CMK (cell line): ENCODE measurements at regions not wholly inside any gene's neighbourhood (a gene's known extent, or its start where the extent isn't known, plus 50 kb on each side); places are given as distances from the start of the nearest gene placed in this dataset.

Source experiments
- DNase-seq: peaks from one replicate; pipeline ENCODE4 v3.0.0-alpha.2; 2010; ENCODE audit warnings: low read depth

DNA sequence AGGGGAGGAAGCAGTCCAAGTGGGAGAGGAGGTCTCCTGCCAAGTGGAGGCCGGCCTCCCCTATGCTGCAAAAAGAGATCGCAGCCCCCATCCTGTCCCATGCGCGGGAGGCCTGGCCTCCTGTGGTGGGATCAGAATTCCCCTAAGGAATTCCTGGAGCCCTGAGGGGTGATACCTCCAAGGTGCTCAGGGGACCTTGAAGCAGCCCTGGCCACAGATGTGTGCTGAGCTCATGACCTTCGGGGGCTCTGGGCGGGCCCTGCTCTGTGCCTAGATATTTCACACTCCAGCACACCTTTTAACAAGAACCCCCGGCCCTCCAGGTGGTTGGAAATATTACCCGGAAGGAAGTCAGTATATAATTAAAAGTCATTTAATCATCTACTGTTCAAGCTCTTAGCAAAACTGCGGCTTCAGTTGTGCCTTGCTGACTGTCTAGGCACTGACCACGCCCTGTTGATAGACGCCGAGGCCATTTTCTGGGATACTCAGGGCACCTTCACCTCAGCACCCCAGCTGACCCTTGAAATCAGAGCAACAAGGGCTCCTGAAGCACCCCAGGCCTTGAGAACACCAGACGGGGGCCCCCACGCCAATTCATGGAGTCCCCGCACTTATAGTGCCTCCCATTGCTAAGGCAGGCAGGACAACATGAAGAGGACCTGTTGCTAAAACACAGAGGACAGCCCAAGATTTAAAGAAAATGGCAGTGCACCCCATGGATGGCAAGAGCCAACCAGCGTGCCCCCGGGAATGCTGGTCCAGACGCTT, 119.1 kb downstream of the NDUFA10 start:
- DNase-seq = no peak

DNA sequence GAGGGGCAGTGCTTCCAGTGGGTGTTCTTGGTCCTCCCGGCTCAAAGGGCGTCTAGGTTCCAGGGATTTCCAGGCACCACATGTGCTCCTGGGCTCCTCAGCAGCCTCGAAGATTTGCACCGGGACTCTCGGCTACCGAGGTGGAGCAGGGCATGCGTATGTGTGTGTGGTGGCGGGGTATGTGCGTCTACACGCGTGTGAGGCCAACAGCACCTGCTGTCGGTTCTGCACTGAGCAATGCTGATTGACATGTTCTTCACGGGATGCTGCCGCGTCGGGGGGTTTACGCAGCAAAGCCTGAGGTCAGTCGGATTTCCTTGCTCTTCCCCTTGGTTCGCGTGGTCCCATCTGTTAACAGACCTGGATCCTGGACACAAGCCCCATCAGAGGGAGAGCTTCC, 119.8 kb downstream of the NDUFA10 start:
- DNase-seq = no peak

DNA sequence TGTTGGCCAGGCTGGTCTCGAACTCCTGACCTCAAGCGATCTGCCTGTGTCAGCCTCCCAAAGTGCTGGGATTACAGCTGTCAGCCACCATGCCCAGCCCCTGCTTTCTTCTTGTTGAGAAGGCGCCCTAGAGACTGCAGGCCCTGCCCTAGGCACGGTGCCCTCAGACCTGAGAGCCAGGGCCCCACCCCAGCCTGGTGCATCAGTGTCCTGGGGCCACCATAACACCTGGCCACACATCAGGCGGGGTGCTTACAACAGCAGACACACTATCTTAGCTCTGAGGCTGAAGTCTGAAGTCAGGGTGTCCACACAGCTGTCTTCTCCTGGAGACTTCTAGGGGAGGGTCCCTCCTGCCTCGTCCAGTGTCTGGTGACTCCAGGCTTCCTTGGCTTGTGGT, 120.6 kb downstream of the NDUFA10 start:
- DNase-seq = no peak

DNA sequence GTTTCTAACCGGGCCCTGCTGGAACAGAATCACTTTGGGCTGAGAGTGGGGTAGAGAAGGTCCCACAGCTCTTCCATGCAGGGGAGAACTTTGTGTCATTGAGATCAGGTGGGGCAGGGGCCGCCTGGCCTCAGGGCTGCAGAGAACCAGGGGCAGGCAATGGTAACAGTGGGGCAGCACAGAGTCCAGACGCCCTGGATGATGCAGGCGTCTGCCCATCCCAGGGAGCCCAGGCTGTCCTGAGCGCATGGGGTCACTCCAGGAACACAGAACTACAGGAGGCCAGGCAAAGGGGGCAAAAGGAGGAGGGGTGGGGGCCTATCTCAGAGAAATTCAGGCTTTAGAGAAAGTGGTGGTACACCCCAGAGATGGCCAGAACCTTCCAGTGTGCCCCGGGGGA, 121.3 kb downstream of the NDUFA10 start:
- no peak for DNase-seq

DNA sequence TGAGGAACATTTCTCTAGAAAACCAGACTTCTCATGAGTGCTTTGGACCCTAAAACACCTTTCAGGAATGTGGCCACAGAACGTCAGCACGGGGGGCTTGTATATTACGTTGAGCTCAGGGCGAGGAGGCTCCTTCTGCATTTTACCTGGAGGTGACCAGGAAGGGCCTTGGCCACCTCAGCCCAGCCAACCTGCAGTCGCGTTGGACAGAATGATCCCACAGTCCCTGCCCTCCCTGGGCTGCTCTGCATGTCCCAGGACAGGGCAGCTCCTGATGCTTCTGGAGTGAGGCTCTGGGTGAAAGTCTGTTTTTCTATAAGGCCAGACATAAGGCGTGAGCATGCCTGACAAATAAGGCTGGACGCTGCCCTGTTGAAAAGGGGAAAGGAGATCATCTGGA, 121.9 kb downstream of the NDUFA10 start:
- DNase-seq = no peak

DNA sequence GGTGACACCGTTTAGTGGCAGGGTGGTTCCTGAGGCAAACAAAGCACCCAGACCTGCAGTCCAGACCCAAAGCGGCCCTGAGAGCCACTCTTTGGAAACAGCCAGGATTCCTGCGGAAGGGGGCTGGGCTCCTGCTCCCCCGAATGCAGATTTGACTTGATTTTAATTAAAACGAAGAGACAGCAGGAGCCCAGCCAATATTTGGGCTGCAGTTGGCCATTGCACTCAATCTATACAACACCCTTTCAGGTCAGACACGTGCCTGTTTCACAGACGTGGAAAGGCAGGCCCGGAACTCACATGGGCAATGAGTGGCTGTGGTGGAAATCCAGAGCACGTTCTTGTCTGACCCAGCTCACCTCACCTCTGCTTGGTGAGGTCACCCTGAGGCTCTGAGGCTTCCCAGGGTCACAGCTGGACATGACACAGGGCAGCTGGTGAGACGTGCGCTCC, 122.4 kb downstream of the NDUFA10 start:
- DNase-seq = no peak

DNA sequence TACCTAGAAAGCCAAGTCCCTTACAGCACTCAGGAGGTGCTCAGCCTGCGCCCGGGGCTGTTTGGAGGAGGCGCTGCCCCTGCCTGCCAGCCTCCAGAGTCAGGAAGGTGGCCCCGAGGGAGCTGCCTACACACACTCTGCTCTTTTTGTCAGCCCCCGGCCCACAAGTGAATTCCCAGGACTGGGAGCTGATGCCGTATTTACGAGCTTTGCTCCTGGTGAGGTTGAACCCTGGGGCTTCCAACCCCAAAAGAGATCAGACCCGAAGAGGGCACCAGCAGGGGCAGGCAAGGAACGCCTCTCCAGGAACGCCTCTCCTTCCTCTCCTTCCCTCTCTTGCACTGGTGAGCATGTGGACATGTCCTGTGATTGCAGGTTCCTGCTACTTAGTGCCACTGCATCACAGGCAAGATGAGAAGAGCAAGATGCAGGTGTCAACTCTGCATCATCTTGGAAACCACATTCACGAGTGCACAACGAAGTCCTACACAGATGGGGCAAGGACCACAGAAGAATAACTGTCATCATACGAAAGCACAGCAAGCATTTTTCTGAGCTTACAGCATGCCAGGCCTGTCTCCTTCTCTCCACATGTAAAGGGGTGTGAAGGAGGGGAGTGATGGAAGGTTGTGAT, 126.7 kb downstream of the NDUFA10 start:
- no peak for DNase-seq

DNA sequence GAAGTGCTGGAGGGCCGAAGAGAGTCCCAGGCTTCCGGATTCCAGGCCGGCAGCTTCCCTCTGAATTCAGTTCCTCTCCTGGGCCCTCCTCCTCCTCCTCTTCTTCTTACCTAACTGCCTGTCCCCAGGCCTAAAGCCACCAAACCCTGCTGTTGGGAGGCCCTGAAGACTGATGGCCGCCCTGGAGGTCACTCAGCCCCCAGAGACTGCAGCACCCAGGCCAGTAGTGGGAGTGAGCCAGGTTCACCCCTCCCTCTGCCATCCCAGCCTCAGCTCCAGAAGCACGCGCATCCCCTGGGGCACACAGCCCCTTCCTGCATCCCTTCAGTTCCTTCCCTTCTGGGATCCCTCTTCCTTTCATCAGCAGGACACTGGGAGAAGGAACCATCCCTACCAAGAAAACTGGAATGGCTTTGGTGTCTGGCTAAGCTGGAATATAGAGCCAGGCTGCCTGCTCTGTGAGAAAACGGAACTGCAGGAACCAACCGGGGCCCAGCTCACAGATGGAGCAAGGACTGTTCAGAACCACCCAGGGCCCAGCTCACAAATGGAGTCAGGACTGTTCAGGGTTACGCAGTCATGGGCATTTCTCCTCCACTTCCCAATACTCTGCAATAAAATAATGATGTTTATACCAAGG, 127.4 kb downstream of the NDUFA10 start:
- no peak for DNase-seq

DNA sequence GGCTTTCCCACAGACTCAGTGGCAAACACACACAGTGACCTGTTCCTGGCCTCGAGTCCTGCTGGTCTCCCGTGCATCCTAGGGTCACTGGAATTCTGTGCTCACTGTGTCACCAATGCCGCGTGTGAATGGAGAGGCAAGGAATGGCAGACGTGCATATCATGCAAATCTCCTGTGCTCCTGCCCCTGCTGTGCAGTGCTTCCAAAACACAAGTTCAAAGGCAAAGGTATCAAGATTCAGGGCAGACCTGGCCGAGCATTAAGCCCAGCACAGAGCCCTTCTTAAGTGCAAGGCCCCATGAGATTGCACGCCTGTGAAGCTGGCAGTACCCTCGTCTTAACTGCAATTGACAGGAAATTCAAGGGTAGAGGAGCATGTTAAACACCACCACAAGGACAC, 129.1 kb downstream of the NDUFA10 start:
- DNase-seq = no peak

DNA sequence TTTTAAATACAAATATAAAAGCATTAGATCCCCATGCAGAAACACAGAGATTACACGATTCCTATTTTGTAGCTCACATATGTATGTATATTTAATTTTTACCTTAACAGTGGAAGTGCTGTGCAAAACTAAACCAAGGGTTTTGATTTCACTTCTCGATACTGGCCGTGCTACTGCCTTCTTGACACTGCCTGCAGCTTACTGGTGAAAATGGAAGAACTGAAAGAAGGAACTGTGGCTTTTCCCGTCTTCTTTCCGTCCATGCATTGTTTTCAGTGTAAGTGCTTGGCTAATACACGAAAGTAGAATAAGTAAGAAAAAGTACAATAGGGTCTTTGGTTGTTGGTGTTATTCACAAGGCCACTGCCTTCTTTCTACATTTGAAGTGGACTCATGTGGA, 129.5 kb downstream of the NDUFA10 start:
- DNase-seq = no peak

DNA sequence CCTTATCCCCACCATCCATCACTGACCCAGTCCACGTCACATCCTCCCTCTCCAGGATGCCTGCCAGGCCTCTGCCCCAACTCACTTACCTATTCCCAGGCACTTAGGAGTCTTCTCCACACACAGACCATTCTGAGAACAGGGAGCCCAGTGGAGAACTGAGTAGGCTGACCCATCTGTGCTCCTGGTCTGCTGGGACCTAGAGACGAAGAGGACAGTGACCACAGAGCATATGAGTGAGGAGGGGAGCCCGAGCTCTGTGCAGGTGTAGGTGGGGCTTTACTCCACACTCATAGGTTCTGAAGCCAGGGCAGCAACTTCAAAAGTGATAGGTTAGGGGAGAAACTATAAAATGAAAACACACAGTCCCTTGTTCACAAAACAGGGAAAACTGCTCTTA, 130.0 kb downstream of the NDUFA10 start:
- DNase-seq = no peak

DNA sequence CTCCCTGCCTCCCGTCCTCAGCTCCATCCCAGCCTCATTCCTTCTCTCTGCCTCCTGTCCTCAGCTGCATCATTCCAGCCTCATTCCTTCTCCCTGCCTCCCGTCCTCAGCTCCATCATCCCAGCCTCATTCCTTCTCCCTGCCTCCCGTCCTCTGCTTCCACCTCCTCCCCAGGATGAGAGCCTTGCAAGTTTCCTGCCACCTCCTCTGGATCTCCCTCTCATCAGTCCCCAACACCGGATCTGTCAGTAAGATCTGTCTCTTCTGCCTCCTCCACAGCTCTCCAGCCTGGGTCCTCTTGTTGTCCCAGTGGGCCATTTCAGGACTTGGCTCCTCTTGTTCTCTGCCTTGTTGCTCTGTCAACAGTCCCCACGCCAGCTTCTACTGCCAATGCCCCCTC, 130.9 kb downstream of the NDUFA10 start:
- DNase-seq = no peak

DNA sequence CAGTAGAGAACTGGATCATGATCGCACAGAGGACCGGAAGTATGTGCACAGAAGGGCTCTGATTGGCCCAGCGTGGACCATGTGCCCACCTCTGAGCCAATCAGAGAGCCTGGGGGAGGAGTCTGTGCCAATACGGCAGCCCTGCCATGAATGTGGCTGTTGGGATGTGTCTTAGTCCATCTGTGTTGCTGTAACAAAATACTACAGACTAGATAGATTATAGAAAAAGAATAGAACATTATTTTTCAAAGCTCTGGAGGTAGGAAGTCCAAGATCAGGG, 132.0 kb downstream of the NDUFA10 start:
- DNase-seq = no peak

DNA sequence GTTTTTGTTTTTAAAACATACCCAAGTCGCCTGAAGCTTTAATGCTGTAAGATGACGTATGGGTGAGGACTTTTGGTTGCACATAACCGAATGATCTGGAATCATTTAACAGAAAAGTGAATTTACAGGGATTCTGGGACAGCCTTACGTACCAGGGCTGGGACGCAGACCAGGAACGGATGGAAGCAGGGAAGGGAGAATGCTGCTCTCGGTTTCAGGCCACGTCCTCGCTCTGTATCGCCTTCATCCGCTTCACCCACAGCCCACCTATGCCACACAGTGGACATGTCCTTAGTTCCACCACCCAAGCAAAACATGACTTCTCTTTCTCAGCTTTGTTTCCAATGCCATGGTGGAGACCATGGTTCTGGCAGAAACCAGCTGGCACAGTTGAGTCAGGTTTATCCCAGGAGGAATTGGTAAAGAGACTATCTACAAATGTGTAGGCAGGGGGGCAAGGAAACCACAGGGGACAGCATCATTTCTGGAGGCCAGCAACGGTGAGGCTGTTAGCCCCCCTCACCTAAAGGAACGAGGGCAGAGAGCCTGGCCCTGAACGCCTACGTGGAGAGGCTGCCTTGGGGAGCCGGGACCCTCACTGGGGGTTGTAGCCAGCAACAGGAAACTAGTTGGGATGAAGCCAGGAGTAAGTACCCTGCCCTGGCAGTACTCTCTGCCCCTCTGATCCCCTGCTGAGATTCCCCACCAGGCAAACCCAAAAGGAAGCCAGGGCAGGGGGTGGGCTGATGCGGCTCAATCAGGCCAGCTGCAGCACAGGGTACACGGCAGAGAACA, 132.5 kb downstream of the NDUFA10 start:
- no peak for DNase-seq

DNA sequence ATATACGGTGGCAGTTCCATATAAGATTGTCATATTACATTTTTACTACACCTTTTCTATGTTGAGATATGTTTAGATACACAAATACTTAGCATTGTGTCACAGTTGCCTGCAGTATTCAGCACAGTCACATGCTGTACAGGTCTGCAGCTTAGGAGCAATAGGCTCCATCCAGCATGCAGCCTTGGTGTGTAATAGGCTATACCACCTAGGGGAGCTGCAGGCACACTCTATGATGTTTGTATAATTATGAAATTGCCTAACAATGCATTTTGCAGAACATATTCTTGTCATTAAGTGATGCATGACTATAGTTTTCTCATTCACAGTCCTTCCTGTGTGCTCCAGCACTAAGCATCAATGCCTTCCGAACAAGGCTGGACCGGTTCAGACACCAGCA, 133.4 kb downstream of the NDUFA10 start:
- DNase-seq = no peak

DNA sequence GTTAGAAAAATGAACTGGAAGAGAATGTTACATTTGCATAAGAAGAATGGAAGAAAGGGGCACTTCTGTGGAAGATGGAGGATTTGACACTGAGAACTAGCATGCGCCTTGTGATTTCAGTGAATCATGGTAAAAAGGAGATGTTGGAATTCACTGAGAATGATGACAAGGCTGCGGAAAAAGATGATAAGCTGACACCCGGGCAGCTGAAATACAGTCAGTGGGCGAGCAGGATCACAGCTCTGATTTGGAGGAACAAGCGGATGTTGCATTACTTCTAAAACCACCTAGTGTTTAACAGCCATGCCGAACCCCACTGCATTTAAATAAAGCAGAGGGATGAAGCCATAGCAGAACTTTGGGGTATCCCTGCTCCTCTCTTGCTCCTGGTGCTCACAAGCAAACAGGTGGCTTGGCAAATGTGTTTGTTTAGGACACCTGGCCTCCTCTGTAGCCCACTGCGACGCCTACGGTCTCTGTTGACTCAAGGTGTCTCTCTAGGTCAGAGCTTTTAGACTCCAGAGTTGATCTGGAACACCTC, 134.9 kb downstream of the NDUFA10 start:
- DNase-seq = no peak

DNA sequence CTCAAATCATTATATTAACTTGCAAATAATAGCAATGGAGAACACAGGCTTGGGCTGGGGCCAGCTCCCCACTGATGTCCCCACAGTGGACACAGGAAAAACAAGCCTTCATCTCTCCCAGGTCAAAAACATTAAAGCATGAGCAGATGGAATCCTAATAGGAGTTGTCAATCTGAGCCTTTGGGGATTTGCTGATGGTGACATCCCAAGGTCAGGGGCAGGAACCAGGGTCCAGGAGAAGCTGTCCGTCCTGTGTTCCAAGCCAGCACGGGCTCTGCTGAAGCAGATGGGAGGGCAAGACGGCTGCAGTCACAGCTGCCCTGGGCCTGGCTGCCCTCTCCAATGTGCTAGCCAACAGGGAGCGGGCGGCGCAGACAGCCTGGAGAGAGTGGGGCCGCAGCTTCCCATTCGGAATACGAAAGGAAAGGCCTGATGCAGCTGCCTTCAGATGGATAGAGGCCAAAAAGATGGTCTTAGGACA, 135.5 kb downstream of the NDUFA10 start:
- no peak for DNase-seq

DNA sequence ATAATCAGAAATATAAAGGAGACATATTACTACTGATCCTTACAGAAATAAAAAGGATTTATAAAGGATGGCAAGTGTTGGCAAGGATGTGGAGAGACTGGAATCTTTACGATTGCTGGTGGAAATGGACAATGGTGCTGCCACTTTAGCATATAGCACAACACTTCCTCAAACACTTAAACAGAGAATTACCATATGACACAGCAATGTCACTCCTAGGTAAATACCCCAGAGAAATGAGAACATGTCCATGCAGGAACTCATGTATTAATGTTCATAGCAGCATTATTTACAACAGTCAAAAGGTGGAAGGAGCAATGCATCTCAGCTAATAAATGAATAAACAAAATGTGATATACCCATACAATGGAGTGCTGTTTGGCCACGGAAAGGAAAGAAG, 137.5 kb downstream of the NDUFA10 start:
- DNase-seq = no peak

DNA sequence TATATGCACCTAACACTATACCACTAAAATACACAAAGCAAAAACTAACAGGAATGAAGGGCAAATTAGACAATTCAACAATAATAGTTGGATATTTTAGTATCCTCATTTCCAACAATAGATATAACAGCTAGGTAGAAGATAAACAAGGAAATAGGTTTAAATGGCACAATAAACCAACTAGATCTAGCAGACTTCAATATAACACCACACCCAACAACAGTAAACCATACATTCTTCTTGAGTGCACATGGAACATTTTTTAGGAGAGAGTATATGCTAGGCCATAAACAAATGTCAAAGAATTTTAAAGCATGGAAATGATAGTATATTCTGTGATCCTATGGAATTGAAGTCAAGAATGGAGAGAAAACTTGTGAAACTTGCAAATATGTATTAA, 138.4 kb downstream of the NDUFA10 start:
- no peak for DNase-seq

DNA sequence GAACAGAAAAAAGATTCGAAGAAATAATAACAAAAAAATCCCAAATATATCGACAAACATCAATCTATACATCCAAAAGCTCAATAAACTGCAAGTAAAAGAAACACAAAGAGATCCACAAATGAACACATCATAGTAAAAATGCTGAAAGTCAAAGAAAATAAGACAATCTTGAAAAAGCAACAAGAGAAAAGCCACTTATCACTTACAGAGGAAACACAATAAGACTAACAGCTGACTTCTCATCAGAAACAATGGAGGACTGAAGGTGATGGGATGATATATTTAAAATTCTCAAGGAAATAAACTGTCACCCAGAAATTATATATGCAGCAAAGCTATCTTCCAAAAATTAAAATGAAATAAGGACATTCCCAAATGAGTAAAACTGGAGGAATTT, 140.3 kb downstream of the NDUFA10 start:
- DNase-seq = no peak

DNA sequence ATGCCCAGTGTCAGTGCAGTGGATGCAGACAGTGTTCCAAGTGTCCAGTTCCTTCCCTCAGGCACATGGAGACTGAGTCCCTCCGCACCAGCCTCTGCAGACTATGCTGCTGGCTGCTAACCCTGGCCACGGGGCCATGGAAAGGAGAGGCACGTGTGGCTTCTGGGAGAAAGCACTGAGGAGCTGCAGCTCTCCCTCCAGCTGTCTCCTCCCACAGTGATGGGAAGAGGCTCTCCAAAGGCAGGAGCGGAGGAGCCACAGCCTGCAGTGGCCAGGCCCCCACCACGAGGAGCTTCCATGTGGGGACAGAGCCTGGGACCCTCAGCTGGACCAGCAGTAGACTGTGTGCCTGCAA, 141.1 kb downstream of the NDUFA10 start:
- DNase-seq = no peak

DNA sequence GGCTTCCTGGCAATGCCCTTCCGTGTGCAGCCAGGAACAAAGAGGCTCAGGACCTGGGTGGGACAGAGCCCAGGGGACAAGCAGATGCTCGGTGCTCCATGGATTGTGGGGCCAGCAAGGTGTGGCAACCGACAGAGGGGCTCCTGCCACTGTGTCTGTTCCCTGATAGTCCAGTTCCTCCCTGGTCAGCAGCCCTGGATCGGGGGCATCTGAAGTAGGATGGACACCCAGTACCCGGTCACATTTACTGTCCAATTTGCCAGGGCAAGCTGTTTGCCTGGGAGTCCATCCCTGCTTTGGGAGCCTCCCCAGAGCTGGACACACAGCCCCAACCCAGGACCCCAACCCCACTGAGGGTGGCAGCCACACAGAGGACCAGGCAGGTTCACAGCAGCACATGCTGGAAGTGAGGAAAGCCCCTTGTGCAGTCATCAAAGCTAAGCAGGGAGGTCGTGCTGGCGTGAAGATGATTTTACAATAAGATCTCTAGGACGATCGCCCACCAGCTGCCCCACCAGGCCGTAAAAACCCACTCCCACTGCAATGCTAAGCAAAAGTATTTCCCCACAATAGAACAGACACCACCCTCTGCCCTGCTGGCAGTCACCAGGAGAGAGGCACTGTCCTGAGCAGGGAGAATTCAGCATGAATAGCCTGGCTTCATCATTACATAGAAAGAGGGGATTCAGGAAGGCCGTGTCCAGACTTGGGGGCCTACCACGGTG, 141.7 kb downstream of the NDUFA10 start:
- DNase-seq = no peak
